ENCODE measurements at regions not wholly inside any gene's neighbourhood (a gene's known extent, or its start where the extent isn't known, plus 50 kb on each side); places are given as distances from the start of the nearest gene placed in this dataset.

- DNase-seq (no peak), ATAC-seq (ENCODE audit: poor library complexity) (no peak)
- no peaks in the 10 kb centered on the region for H3K4me1 ChIP-seq (ENCODE audit: insufficient read depth, low read length)
- ChIA-PET POLR2A (no interaction called here), CTCF (no interaction called here)
- Mint-ChIP-seq H3K27ac (no peak overlapping the region), H3K9me3 (peaks cover 7% of the 10 kb centered on the region), H3K27me3 (no peaks in the 10 kb centered on the region), H3K36me3 (ENCODE audit: low read depth) (no peaks in the 10 kb centered on the region), H3K4me3 (no peak overlapping the region), H3K4me1 (ENCODE audit: low read depth) (no peaks in the 10 kb centered on the region)
- no peak for TF ChIP-seq CTCF (IDR thresholded peaks at IDR 0.05)
- H3K36me3 ChIP-seq (ENCODE audit: insufficient read depth, low read length) = no peaks in the 10 kb centered on the region
- H3K9me3 ChIP-seq (ENCODE audit: control insufficient read depth in 1 of 2, insufficient read depth in 1 of 2, low read length in 2 of 2) = peaks cover 0 to 4% of the 10 kb centered on the region in 2 experiments
- H3K27ac ChIP-seq (ENCODE audit: low read depth in 1 of 2, low read length in 2 of 2) = no peak overlapping the region
- H3K4me3 ChIP-seq (ENCODE audit: low read length) = no peak overlapping the region
- H3K27me3 ChIP-seq (ENCODE audit: control insufficient read depth in 1 of 2, insufficient read depth in 2 of 2, low read length in 2 of 2) = no peaks in the 10 kb centered on the region
- intact Hi-C loops (cut with DNase I, micrococcal nuclease) = no loop called here
Observed at GRCh38 chr3:148021381-148021780, 612.2 kb downstream of the ZIC1 start.

- DNase-seq (no peak), ATAC-seq (ENCODE audit: poor library complexity) (no peak)
- H3K9me3 ChIP-seq (ENCODE audit: control insufficient read depth in 1 of 2, insufficient read depth in 1 of 2, low read length in 2 of 2) = peaks cover 0 to 4% of the 10 kb centered on the region in 2 experiments
- ChIA-PET CTCF (no interaction called here), POLR2A (no interaction called here)
- TF ChIP-seq CTCF (IDR thresholded peaks at IDR 0.05) = no peak
- Mint-ChIP-seq H3K4me1 (ENCODE audit: low read depth) (no peaks in the 10 kb centered on the region), H3K27me3 (no peaks in the 10 kb centered on the region), H3K36me3 (ENCODE audit: low read depth) (no peaks in the 10 kb centered on the region), H3K9me3 (peaks cover 5% of the 10 kb centered on the region), H3K4me3 (no peak overlapping the region), H3K27ac (no peak overlapping the region)
- no peaks in the 10 kb centered on the region for H3K27me3 ChIP-seq (ENCODE audit: control insufficient read depth in 1 of 2, insufficient read depth in 2 of 2, low read length in 2 of 2)
- no peak overlapping the region for H3K27ac ChIP-seq (ENCODE audit: low read depth in 1 of 2, low read length in 2 of 2)
- no peak overlapping the region for H3K4me3 ChIP-seq (ENCODE audit: low read length)
- intact Hi-C loops (cut with DNase I, micrococcal nuclease) = no loop called here
- no peaks in the 10 kb centered on the region for H3K36me3 ChIP-seq (ENCODE audit: insufficient read depth, low read length)
- H3K4me1 ChIP-seq (ENCODE audit: insufficient read depth, low read length) = no peaks in the 10 kb centered on the region
Observed at GRCh38 chr3:148023994-148024393, 614.8 kb downstream of the ZIC1 start.

GRCh38 chr3:148026009-148026588, 616.9 kb downstream of the ZIC1 start:
- TF ChIP-seq CTCF (IDR thresholded peaks at IDR 0.05) = no peak
- peaks cover 0 to 4% of the 10 kb centered on the region in 2 experiments for H3K9me3 ChIP-seq (ENCODE audit: control insufficient read depth in 1 of 2, insufficient read depth in 1 of 2, low read length in 2 of 2)
- ChIA-PET POLR2A (no interaction called here), CTCF (interaction anchor here (1.3 kb wide), 1 partner anchor 10 kb away, joined by 4 read pairs; no protein-coding TSS in a partner anchor)
- DNase-seq (no peak), ATAC-seq (ENCODE audit: poor library complexity) (no peak)
- Mint-ChIP-seq H3K4me1 (ENCODE audit: low read depth) (no peaks in the 10 kb centered on the region), H3K9me3 (peaks cover 5% of the 10 kb centered on the region), H3K4me3 (no peak overlapping the region), H3K27ac (no peak overlapping the region), H3K36me3 (ENCODE audit: low read depth) (no peaks in the 10 kb centered on the region), H3K27me3 (no peaks in the 10 kb centered on the region)
- no peaks in the 10 kb centered on the region for H3K27me3 ChIP-seq (ENCODE audit: control insufficient read depth in 1 of 2, insufficient read depth in 2 of 2, low read length in 2 of 2)
- H3K4me3 ChIP-seq (ENCODE audit: low read length) = no peak overlapping the region
- H3K4me1 ChIP-seq (ENCODE audit: insufficient read depth, low read length) = no peaks in the 10 kb centered on the region
- intact Hi-C loops (cut with DNase I, micrococcal nuclease) = no loop called here
- H3K27ac ChIP-seq (ENCODE audit: low read depth in 1 of 2, low read length in 2 of 2) = no peak overlapping the region
- H3K36me3 ChIP-seq (ENCODE audit: insufficient read depth, low read length) = no peaks in the 10 kb centered on the region

All from CD4-positive, alpha-beta T cell (primary cell).